ENCODE measurements at regions not wholly inside any gene's neighbourhood (a gene's known extent, or its start where the extent isn't known, plus 50 kb on each side); places are given as distances from the start of the nearest gene placed in this dataset.
"Not testable (repeated sequence)": the region's sequence is repeated elsewhere in the genome, so short reads cannot be mapped to it uniquely, and the experiment has no call there.

DNA sequence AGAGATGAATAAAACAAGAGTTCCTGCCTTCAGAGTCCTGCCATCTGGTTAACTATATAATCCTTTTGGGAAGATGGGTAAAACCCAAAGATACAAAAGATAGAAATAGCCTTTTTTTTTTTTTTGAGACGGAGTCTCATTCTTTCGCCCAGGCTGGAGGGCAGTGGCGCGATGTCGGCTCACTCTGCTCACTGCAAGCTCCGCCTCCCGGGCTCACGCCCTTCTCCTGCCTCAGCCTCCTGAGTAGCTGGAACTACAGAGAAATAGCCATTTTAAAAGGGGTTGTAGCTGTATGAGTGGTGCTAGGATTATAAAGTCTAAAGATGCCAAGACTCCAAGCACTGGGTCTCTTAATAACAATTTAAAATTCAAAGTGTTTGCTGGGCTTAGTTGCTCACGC is 97.2 kb downstream of the KDR start:
- no peak for DNase-seq (ENCODE audit: low spot score)

DNA sequence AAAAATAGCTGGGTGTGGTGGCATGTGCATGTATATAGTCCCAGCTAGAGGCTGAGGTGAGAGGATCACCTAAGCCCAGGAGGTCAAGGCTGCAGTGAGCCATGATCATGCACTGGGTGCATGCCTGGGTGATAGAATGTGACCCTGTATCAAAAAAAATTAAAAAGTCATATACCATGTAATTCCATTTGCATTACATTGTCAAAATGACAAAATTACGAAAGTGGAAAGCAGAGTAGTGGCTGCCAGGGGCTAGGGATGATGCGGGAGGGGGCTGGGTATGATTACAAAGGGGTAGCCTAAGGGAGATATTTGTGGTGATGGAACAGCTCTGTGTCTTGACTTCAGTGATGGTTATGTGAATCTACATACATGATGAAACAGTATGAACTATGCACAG is 97.8 kb downstream of the KDR start:
- no peak for DNase-seq (ENCODE audit: low spot score)

DNA sequence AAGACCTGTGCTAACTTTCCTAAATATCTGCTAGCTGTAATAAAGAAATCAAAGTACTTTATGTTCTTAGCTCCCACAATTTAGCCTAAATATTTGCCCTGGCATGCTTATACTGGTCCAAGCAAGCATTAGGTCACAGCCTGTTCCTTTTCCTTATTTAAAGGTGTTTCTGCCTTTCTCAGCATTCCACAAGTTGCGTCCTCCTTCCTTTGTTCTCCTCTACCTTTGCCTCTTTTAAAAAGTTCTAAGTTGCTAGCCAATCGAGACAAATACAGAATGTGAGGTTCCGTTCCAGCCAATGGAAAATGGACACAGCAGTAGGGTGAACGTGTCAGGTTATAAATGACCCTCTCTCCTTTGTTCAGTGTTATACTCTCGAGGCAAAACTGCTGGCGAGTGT is 99.9 kb downstream of the KDR start:
- DNase-seq (ENCODE audit: low spot score) = not testable (repeated sequence)

DNA sequence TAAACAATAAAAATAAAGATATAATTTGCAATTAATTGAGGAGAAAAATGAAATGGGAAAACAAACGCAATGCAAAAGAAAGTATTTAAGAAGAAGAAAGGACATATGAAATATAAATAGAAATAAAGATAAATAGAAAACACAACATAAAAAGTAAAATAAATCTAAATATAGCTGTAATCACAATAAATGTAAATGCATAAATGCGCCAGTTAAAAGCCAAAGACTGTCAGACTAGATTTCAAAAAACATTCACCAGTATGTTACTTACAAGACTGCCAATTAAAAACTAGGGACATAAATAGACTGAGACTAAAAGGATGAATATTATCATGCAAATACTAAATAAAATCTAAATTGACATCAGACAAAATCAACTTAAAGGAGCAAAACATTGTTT is 102.4 kb downstream of the KDR start:
- no peak for DNase-seq (ENCODE audit: low spot score)

DNA sequence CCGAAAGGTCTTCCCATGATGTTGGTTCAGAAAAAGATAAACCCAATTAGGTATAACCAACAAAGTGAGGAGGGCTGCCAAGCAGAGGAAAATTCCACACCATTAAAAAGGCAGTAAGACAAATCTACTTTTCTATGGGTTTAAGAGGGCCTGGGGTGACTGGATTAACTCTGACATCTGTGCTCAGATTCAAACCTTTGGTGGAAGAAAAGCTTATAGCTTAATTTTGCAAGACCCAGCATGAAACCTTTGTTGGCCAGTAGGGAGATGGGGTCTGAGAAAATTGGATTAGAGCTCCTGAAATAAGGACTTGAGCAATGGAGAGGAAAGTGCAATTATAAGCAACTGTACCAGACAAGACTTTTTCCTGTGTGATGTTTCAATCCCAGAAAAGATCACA is 104.2 kb downstream of the KDR start:
- no peak for DNase-seq (ENCODE audit: low spot score)

DNA sequence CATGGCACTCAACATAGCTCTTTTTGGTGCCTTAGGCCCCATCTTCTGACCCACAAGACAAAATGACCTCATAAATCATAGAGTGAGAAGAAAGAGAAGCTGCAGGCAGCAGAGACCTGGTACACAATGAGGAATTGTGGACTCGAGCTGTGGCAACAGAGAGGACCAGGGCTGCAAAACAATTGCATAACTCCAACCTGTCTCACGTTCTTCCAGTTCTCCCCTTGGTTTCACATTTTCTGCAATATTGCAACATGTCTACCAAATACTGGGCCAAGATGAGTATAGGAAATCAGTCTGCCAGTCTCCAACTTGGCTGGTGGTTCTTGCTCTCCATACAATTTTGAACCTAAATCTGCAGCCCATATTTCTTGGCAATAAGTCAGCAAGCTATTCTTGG is 105.3 kb downstream of the KDR start:
- no peak for DNase-seq (ENCODE audit: low spot score)

DNA sequence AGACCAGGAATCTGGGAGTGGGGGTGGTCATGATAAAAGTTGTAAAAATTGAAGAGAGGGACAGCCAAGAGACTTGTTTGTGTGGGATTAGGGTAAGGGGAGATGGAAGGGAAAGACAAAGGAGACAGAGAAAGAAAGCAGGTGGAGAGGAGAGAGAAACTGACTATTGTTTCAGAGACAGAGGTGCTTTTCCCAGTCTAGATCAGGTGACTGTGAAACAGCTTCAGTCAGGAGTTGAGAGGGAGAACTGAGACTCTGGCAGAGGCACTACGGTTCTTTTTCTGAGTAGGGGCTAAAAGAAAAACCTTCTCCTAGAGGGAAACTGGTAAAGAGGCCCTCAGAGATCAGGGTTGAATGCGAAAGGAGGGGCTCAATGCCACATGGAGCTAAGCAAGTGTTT is 106.4 kb downstream of the KDR start:
- no peak for DNase-seq (ENCODE audit: low spot score)

DNA sequence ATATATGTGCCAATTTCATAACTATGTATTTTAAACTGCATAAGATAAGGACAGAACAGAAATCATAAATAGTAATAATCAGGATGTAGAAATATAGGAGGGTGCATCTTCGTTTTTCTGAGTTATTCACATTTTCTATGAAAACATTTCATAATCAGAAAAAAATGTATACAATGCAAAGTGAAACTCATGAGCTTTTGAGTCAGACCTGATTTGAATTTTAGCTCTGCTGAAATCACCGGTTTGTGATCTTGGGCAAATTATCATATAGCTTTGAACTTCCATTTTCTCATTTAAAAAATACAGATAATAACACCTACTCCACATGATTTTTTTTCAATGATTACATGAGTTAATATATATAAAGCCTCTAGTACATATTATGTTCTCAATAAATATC is 106.9 kb downstream of the KDR start:
- DNase-seq (ENCODE audit: low spot score) = no peak

DNA sequence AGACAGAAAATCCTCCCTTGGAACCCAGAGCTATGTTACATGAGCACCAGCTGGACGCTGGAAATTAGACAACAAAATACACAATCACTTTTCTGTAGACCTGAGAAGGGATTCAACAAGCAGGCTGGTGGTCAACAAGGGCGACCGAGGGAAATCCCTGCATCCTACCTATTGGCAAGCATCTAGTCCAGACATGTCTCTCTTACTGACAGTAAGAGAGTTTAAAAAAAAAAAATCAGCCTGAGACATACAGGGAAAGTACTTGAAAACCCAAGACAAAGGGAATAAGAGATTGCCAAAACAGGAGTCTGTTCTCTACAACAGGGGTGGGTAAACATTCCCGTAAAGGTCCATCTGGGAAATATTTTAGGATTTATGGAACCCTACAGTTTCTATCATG is 108.0 kb downstream of the KDR start:
- no peak for DNase-seq (ENCODE audit: low spot score)

DNA sequence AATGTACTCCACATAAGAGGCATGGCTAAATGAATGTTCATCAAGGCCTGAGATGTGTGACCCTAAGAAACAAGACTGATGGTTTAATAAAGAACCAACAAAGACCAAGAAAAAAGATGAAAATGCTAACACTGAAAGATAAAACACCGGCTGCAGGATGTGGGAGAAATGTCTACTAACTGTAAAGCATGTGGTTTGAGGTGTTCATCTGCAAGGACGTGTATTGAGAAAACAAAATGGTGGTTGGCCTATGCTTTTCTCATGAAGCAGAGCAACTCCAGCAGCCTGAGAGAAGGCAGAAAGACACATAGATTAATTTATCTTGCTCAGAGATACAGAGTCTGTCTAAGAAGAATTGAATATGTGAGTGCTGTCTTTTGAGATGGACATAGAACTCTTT is 109.3 kb downstream of the KDR start:
- DNase-seq (ENCODE audit: low spot score) = no peak

DNA sequence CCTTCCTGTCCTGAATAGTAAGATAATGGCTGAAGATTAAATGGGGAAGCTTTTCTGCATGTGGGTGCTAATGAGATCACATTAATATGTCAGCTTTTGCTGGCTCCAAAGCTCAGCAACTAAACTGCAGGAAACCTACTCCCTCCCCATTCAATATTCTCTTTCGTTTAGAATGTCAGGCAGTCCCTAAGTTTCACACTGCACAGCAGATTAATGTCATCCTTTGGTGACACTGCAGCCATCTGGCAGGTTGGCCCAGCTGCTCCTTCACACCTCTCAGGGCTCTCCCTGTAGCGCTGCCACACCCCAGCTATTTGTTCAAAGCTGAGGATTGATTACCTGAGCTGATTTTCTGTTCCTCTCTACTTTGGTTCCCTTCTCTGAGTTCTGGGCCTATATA is 110.5 kb downstream of the KDR start:
- DNase-seq (ENCODE audit: low spot score) = no peak

DNA sequence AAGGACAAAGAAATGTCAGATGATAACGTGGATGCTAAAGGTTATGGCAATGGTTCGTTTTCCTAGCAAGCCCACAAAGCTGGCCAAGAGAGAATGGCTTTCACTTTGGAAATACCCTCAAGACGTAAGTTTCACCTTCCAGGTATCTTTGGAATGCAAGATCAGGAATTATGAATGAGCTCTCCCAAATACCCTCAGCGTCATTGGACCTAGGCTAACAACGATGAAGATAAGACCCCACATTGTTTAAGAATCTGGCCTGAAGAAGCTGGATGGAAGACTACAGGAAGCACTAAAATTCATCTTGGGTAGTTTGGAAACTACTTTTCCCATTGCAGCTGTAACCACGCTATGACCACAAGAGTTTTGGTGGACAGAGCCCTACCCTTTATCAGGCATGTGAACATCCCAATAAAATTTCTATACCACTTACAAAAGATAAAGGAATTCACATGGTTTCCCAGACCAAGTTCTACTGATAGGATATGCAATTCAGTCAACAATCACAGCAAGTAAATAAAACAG is 111.9 kb downstream of the KDR start:
- no peak for DNase-seq (ENCODE audit: low spot score)

DNA sequence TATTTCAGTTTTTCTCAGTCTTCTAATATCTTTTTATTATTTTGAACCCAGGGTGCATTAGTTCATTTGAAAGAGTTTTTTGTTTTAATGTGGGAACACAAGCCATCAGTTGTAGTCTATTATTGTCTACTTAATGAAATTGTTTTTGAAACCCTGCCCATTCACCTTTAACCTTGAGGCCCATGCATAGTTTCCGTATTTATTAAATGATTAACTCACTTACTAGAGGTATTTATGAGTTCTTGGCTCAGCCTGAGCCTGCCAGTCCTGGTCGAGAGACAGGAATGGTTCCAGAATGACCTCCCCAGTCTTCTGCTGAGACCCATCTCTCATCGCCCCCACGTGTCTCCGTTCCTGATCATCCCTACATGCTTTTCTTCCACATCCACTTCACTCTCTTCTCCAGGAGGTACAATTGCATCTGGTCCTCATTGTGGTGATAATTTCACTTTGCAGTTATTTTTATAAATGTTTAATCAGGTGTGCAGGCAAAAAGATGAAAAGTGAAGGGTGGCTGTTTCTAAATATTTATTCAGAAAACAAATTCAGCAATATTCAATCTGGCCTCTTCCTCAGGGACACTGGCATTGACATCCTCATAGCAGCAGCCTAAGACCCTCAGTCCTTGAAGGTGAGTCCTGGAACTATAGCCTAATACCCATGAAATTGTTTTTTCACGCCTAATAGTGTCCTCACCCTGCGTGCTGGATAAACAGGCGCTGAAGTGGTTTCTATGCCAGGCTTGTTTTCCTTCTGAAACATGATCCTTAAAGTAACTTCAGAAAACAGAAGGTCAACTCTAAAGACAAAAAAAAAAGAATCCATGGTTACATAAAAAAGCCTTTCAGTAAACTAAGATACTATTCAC is 112.8 kb downstream of the KDR start:
- DNase-seq (ENCODE audit: low spot score) = no peak

DNA sequence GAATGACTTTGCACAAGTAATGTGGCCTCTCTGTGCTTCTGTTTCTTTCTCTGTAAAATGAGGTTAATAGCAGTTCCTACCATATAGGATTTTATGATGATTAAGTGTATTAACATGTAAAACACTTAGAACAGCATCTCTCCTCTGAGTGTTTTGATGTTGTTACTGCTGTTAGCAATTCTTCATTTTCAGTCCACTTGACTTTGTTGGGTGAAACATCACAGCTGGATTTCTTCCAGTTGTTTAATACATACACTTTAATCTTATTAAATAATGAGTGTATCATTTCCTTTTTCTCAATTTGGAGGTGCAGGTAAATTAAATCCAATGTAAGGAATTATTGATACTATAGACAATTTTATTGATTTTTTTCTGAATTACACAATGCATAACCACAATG is 113.6 kb downstream of the KDR start:
- DNase-seq (ENCODE audit: low spot score) = no peak

DNA sequence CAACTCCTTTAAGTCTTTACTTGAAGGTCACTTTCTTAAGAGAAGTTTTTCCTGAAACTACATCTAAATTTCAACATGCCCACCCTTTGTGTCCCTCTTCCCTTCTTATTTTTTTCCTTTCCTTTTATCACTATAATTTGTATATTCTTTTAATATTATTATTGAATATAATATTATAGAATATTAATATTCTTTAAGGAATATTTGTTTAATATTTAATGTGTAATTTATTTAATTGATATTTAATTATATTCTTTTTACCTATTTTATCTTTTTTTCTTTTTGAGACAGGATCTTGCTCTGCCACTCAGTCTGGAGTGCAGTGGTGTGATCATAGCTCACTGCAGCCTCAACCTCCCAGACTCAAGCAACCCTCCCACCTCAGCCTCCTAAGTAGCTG is 114.8 kb downstream of the KDR start:
- DNase-seq (ENCODE audit: low spot score) = no peak

DNA sequence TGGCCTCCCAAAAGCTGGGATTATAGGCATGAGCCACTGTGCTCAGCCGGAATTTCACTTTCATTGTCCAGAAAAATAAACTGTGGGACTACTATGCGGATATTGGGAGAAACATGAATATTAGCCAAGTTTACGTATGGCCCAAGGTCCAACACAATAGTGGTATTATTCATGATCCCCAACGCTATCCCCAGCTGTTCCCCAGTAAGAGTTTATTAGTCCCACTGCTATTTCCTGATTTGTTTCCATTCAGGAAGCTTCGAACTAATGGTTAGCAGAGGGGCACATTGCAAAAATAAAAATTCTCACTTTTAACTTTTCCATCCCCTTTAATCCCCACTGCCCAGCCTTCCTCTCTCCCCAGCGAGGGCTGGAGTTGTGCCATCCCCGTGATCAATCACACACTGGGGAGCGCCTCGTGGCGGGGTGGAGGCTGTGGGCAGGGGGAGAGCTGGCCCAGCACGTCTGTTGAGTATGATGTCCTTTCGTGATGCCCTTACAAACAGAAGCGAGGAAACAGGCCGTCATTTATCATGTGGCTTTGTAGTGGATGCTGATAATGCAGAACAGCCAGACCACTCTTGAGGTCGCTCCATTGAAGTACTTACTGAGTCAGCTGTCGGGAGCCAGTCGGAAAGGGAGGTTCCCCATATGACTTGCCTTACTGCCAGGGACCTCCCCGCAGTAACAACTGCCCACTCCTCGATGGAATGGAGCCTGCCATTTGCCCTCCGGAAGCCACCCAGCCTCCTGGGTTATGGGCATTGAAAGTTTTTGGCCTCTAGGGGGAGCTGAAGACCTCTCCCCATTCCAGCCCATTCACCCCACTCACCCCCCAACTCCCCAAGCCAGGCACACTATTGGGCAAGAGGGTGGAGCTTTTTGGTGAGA is 117.0 kb downstream of the KDR start:
- peak; percentile 37 for DNase-seq (ENCODE audit: low spot score)

DNA sequence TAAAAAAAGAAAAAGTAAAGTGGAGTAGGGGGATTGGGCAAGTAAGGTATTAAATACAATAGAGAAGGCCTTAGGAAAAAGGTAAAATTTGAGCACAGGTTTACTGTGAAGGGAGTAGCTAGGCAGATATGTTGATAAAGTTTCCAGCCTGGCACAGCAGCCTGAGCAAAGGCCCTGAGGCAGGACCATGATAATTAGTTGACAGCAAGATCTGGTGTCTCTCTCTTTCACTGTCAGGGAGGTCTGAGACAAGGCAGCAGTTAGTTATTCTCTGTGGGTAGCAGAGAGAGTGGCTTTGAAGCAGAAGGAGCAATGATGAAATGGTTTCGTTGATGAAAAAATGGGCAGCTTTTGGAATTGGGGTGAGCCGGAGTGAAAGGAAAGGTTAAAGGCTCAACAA is 119.5 kb downstream of the KDR start:
- no peak for DNase-seq (ENCODE audit: low spot score)

DNA sequence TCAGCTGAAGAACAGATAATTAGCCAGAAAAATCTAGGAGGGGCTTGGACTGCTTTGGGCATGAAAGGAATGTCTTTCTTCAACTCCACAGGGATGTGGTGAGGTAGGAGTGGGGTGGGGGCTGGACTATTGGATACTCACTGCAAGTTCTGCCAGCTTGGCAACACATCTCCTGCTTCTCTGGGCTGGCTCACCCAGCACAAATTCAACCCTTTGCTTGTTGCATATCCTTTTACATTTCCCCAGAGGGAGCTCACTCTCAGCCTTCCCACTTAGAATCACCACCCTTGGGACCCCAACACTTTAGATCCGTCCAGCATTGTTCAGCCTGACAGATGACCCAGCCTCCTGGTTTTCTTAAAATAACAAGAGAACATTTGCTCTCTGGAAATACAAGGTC is 120.6 kb downstream of the KDR start:
- DNase-seq (ENCODE audit: low spot score) = no peak

DNA sequence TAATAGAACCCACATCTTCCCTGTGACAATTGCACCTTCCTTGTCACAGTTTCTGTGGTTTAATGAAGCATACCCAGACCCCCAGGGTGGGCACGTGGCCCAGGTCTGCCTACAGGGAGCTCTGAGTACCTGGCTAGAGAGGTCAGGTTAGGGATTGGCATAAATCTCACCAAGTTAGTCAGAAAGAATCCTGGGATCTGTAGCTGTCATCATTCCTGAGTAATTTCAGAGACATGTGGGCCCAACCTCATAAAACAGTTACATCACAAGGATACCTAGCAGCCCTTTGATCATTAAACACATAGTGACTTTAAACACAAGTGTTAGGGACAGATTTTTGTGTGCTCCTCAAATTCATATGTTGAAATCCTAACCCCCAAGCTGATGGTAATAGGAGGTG is 123.0 kb downstream of the KDR start:
- no peak for DNase-seq (ENCODE audit: low spot score)

DNA sequence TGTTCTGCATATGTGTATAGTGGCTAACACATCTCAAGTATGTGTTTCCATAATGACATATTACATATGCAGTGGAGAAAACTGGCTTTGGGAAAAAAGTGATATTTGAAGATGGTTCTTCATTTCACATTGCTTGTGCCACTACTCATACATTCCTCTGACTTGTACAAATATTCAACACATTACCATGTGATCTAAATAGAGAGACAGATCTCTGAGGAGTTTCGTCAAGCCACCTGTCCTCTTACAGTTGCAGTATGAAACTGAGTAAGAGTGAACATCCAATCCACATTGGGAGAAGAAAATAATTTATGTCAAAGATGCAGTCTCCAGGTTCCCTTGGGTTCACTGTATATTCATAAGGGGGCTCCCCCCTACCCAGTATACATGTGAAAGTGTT is 123.9 kb downstream of the KDR start:
- DNase-seq (ENCODE audit: low spot score) = no peak

DNA sequence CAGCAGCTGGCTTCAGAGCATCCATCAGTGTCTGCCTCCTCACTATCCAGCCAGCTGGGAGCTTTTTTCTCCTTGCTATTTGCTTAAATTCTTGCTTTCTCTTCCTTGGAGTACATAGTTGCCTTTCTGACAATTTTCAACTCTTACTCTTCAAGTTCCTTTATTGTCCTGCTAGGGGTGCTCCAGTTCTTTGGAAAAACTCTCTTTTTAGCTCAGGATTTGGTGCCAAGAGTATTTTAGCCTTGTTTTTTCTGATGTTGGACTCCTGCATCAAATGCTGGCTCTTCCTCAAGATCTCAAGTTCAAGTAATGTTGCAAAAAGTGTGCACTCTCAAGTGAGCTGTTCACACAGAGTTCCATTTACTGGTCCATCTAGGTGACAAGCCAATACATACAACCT is 126.4 kb downstream of the KDR start:
- DNase-seq (ENCODE audit: low spot score) = no peak

DNA sequence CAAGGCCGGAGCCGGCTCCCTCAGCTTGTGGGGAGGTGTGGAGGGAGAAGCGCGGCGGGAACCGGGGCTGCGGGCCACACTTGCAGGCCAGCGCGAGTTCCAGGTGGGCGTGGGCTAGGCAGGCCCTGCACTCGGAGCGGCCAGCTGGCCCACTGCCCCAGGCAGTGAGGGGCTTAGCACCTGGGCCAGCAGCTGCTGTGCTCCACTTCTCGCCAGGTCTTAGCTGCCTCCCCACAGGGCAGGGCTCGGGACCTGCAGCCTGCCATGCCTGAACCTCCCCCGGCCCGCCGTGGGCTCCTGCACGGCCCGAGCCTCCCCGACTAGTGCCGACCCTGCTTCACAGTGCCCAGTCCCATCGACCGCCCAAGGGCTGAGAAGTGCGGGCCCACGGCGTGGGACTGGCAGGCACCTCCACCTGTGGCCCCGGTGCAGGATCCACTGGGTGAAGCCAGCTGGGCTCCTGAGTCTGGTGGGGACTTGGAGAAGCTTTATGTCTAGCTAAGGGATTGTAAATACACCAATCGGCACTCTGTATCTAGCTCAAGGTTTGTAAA is 131.8 kb downstream of the KDR start:
- not testable (repeated sequence) for DNase-seq (ENCODE audit: low spot score)

DNA sequence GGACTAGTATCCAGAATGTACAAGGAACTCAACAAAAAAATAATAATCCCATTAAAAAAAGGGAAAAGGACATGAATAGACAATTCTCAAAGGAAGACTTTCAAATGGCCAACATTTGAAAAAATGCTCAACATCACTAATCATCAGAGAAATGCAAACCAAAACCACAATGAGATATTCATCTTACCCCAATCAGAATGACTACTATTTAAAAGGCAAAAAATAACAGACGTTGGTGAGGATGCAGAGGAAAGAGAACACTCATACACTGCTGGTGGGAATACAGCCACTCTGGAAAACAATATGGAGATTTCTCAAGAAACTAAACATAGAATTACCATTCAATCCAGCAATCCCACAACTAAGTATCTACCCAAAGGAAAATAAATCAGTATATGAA is 133.1 kb downstream of the KDR start:
- no peak for DNase-seq (ENCODE audit: low spot score)
